Activated CD8-positive, alpha-beta memory T cell treated with anti-CD3 and anti-CD28 coated beads for 36 hours (primary cell): ENCODE measurements at regions not wholly inside any gene's neighbourhood (a gene's known extent, or its start where the extent isn't known, plus 50 kb on each side); places are given as distances from the start of the nearest gene placed in this dataset.
"Not testable (repeated sequence)": the region's sequence is repeated elsewhere in the genome, so short reads cannot be mapped to it uniquely, and the experiment has no call there.

Source experiments
- CTCF ChIA-PET: fragments of 350-600 bp; sonication (Branson Sonifier 250); formaldehyde crosslinking; loops from one replicate; lab custom pipeline; 2021; ENCODE audit warnings: antibody characterized with exemption; lab: Charles Lee
- POLR2A ChIA-PET: fragments of 350-600 bp; sonication (Branson Sonifier 250); formaldehyde crosslinking; loops from one replicate; lab custom pipeline; 2021; ENCODE audit warnings: antibody characterized with exemption; lab: Charles Lee

GRCh38 chr2:16086136-16086535 lies 145.8 kb downstream of the MYCN start:
- POLR2A ChIA-PET, CTCF ChIA-PET: not testable (repeated sequence)

DNA sequence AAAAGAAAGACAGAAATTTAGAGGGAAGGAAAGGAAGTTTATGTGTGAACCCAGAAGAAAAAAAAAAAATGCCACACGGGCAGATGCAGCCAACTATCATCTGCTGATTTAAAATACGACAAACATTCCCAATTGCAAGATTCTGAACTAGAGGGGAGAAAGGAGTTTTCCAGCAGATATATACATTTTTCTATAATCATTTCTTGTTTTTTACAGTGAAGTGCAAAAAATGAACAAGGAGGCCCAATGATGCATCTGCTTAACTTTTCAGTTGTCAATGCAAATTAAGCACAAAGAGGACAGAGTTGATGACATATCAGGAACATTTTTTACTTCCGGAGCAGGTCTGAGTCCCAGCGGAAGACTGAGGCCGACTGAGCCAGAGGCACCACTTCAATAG lies 144.7 kb downstream of the MYCN start:
- ChIA-PET POLR2A (no interaction called here), CTCF (no interaction called here)

DNA sequence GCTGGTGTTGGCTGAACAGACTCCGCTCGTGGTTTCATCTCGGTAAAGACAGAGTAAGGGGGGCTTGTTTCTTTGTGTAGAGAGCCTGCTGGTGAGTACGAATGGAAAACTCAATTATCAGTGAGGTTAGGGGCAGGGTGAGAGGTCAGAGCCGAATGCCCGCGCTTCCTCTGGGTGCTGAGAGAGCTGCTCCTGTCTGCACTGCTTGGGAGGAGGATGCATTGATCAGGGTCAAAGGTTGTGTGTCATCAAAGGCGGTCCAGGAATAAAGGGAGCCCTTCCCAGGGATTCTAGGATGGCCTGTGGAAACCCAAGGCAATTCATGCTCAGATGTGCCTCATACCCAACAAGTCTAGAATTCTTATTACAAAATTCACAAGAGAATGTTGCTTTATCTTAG lies 143.9 kb downstream of the MYCN start:
- CTCF ChIA-PET = no interaction called here

GRCh38 chr2:16082276-16082675 lies 141.9 kb downstream of the MYCN start:
- ChIA-PET CTCF (no interaction called here), POLR2A (no interaction called here)

More for the DNA sequence above, 143.9 kb downstream of the MYCN start:
- POLR2A ChIA-PET = no interaction called here

DNA sequence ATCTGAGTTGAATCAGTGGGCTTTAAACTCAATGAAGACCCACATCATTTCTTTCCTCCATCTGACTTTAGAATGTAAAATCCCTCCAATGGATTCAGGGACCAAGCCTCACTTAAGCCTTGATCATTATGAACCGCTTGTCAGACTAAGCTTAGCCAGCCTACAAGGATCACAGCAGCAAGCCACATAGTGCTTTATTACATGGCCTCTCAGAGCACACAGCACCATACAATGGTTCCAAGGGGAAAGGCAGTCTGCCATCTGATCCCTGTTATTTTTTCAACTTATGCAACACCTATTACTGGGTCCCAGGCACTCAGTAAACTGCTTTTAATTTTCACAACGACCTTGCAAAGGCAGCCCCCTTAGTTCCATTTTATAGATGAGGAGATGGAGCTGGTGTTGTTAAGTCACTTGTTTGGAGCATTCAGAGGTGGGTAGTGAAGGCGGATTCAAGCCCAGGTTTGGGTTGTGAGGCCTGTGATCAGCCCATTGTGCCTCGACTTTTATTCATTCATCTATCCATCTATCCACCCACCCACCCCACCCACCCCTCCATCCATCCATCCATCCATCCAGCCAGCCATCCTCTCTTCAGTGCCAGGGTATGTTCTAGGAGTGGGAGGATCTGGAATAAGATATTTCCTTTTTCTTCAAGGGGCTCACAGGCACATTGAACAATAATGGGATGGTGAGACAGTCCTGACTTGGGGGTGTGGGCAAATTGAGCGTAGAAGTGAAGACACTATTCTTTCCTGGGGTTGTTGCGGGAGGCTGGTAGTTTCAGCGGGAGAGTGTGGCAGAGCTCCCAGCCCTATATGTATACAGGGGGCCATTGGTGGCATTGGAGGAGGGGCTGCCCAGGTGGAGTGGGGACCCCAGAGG lies 141.2 kb downstream of the MYCN start:
- ChIA-PET CTCF (no interaction called here), POLR2A (no interaction called here)

GRCh38 chr2:16080516-16080915 lies 140.2 kb downstream of the MYCN start:
- CTCF ChIA-PET = no interaction called here
- POLR2A ChIA-PET = no interaction called here

- CTCF ChIA-PET = no interaction called here
- POLR2A ChIA-PET = no interaction called here
Measured at GRCh38 chr2:16080071-16080470, 139.7 kb downstream of the MYCN start.

- ChIA-PET CTCF (no interaction called here), POLR2A (no interaction called here)
Measured at GRCh38 chr2:16079637-16080036, 139.3 kb downstream of the MYCN start.

DNA sequence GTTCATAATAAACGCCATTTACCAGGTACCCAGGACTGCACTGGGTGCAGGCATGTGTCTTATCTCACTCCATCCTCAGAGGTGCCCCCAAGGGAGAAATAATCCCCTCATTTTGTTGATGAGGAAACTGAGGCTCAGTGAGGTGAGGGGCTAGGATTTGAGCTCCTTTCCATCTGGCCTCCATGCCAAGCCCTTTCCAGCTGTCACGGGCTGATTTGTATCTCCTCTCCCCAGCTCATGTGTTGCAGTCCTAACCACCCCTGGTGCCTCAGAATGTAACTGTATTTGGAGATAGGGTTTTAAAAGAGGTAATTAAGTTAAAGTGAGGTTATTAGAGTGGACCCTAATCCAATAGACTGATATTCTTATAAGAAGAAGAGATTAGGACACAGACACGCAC lies 137.3 kb downstream of the MYCN start:
- CTCF ChIA-PET = no interaction called here
- POLR2A ChIA-PET = no interaction called here

- POLR2A ChIA-PET = no interaction called here
- CTCF ChIA-PET = no interaction called here
Measured at GRCh38 chr2:16076911-16077310, 136.6 kb downstream of the MYCN start.

DNA sequence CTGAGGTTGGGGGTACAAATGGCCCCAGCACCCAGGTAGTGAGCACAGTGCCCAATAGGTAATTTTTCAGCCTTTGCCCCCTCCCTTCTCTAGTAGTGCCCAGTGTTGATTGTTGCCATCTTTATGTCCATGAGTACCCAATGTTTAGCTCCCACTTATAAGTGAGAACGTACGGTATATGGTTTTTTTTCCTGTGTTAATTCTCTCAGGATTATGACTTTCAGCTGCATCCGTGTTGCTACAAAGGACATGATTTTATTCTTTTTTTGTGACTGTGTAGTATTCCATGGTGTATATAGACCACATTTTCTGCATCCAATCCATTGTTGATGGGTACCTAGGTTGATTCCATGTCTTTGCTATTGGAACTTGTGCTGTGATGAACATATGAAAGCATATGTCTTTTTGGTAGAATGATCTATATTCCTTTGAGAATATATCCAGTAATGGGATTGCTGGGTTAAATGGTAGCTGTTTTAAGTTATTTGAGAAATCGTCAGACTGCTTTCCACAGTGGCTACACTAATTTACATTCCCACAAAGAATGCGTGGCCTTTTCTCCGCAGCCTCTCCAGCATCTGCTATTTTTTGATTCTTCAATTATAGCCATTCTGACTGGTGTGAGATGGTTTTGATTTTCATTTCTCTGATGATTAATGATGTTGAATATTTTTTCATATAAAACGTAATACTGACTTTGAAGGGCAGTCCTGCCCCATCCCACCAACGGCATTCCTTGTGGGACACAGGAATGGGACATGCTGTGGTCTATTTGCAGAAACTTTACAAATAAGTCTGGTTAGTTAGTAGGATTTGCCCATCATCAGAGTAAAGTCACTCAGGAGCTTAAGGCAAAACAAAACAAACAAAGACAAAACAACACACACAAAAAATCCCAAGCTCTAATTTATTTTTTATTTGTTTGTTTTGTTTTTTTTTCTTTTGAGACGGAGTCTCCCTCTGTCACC lies 135.0 kb downstream of the MYCN start:
- POLR2A ChIA-PET = no interaction called here
- CTCF ChIA-PET = no interaction called here

DNA sequence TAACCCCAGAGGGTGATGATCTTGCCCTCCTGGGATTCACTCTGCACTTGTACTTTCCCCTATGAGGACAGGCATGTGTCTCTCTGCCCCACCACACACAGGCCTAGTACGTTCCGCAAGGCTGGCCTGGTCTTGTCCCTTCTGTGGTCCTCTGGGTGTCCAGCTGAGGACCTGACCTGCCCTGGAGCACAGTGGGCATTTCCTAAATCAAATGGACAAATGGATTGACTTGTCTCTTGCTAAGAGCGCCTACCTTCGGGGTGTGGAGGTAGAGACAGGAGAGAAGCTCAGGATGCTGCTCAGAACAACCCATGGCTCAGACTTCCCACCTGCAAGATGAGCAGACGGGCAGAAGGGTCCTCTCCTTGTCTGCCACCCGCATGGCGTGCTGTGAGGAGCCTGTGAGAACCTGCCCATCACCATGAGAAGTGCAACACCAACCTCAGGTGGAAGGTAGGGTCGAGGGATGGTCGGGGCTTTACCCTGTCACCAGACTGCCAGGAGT lies 133.6 kb downstream of the MYCN start:
- POLR2A ChIA-PET = no interaction called here
- CTCF ChIA-PET = no interaction called here

DNA sequence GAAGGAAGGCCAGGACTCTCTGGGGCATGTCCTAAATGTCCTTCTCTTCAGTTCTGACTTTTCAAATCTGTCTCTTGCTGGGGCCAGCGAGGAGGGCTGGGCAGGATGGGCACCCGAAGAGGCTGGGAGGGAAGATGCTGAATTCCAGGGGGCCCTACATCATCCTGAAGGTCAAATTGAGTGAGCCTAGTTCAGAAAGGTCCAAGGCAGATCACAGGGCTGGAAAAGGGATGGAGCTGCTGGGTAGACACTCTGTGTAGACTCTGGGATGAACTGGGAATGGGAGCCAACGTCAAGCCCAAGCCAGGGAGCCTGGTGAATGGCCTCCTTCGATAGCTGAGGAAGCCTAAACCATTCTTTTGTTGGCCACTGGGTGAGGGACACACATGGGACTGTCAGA lies 133.1 kb downstream of the MYCN start:
- ChIA-PET CTCF (no interaction called here), POLR2A (no interaction called here)

- POLR2A ChIA-PET = no interaction called here
- CTCF ChIA-PET = no interaction called here
Measured at GRCh38 chr2:16072638-16073290, 132.4 kb downstream of the MYCN start.

- CTCF ChIA-PET = no interaction called here
- POLR2A ChIA-PET = no interaction called here
Measured at GRCh38 chr2:16071865-16072637, 131.7 kb downstream of the MYCN start.

DNA sequence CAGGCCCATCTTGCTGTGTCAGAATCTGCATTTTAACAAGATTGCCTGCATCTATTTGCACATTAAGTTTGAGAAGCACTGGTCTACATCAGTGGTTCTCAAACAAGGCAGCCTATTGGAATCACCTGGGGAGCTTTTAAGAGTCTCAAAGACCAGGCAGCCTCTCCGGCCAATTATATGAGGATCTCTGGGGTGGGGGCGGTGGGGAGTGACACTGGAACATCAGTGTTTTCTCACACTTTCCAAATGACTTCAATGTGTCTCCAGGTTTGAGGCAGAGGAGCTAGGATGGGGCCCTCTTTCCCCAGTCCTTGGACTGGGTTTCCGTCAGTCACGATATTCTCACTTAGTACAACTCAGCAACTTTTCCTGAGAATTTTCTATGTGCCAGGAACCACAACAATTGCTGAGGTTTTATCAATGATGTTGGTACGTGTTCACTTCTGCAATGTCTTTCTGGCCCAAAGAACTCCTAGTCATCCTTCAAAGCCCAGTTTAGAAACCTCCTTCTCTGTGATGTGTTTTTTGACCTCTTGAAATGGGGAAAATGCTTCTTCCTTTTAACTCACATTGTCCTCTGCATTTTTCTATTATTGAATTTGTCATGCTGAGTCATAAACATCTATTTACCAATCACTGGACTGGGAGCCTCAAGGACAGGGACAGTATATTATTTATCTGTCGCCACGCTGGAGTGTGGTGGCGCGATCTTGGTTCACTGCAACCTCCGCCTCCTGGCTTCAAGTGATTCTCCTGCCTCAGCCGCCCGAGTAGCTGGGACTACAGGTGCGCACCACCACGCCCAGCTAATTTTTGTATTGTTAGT lies 130.9 kb downstream of the MYCN start:
- CTCF ChIA-PET = no interaction called here
- POLR2A ChIA-PET = no interaction called here

DNA sequence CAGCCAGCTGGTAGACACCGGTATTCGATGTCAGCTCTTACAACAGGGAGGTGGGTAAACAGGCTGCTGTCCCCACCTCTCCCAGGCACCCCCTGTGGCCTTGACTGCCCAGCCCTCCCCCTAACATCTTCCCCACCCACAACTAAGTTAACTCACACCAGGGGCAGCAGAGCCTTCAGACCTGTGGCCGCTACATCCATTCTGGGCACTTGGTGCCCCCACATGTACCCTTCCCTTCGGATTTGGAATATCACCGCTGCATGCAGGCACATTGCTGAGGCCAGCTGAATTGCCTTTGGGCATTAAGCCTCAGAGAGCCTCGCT lies 130.3 kb downstream of the MYCN start:
- CTCF ChIA-PET = no interaction called here
- POLR2A ChIA-PET = no interaction called here

GRCh38 chr2:16069933-16070647 lies 129.7 kb downstream of the MYCN start:
- ChIA-PET CTCF (no interaction called here), POLR2A (no interaction called here)
